Activated CD4-positive, alpha-beta T cell treated with anti-CD3 and anti-CD28 coated beads, Interleukin-2, Interleukin-4, amounts not matched to agents 100 ng/mL and 50 ng/mL, durations not matched to agents 16 hours and 8 hours (primary cell): ENCODE measurements at regions not wholly inside any gene's neighbourhood (a gene's known extent, or its start where the extent isn't known, plus 50 kb on each side); places are given as distances from the start of the nearest gene placed in this dataset.

Experiments
- DNase-seq: peaks from one replicate; pipeline ENCODE4 v3.0.0-alpha.2; 2020; ENCODE audit warnings: low spot score

DNA sequence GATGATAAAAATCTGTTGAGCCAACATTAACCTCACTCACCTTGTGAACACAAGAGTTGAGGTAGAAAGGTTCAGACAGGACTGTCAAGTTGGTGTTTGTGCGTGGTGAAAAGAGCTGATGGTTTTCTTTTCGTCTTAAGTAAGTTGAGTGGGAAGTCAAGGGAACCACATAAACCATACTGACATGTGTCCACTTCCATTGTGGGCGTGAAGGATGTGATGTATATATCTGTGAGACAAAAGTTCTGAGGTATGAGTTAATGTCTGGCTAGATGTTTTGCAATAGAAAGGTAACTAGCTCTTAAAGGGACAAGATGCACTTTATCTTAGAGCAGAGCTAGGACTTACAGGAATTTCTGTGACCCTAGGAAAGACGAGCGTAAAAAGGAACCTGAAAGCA, 1272.1 kb upstream of the ADGRB3 start:
- DNase-seq: no peak

DNA sequence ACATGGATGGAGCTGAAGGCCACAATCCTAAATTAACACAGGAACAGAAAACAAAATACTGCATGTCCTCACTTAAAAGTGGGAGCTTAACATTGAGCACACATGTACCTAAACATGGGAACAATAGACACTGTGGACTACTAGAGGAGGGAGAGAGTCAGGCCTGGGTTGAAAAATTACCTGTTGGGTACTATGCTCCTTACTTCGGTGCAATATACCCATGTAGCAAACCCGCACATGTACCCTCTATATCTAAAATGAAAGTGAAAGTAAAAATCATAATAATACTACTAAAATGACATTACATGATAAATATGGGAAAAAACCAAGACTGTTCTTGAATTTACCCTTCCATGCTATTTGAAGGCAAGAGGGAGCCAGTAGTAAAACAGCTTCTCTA, 1273.8 kb upstream of the ADGRB3 start:
- no peak for DNase-seq

DNA sequence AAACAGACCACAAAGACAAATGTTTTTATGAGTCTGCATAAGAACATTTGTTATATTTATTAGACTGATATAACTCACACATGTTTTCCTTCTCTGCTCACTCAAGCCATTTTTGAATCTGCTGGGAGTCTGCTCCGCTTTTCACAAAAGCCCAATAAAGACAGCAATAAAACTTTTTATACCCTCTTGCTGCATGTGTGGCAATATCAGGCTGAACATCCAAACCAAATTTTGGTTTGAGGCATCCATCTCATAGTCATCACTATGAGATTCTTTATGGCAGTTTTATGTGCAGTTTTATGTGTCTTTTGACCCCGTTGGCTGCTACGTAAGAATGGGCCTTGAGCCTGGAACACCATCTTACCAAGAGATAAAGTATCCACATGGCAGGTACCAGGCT, 1276.8 kb upstream of the ADGRB3 start:
- no peak for DNase-seq

DNA sequence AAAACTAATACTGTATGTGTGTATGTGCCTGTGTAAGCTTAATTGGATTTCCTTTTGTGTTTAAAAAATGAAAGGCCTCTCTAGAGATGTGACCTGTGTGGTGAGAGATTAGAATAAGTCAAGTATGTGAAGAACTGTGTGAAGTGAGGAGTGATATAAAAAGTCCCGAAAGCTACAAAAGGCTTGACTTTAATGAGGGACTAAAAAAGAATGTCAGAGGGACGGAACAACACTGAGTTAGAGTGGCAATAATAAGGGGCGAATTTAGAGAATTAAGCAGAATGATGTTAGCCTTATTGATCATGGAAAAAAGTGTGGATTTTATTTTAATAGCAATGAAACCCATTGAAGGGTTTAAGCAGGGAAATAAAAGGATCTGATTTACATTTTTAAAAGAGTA, 1281.2 kb upstream of the ADGRB3 start:
- DNase-seq: no peak

DNA sequence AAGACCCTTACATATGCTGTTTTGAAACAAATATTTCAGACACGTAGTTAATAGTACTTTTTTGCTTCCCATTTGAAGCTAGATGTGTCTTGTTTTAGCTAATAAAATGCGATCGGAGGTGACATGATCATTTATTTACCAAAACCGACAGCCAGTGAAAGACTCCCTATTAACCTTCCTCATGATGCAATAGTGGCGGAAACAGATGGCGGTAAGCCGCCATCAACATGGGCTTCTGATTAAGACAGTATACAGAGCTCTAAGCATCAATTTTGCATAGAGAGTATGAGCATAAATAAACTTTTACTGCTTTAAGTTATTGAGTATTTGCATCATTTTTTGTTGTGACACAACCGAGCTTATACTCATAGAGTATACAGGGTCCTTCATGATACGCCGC, 1282.4 kb upstream of the ADGRB3 start:
- no peak for DNase-seq

DNA sequence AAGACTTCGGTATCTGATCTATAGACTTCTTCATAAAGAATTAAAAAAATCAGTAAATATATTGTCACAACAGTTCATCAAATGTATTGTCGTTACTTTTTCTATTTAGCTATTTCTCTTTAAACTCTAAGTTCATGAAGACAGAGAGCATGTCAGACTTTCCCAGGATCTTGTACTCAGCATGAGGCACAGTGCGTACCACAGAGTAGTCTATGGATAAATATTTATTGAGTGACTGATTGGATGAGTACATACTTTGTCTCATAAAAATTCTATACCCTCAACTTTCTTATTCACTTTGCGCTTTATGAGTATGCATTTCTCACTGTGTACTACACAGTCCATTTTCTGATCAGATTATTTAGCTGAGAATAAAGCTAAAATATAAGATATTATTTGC, 1284.4 kb upstream of the ADGRB3 start:
- DNase-seq: no peak

DNA sequence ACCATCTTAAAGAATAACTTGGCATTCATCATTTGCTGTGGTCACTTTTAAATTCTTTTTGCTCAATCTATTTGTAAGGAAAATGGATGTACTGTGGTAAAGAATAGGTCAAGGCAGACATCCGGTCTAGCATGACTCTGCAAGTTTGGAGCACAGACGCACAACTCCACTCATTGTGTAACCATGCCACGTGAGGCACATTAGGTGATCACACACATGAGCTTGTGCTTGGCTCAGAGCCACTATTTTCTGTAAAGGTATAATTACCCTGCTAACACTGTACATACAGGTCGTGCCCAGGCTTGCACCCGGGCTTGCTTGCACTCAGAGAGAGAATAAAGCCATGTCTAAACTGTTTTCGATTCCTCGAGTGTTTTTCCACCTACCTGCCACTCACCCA, 1289.1 kb upstream of the ADGRB3 start:
- no peak for DNase-seq

DNA sequence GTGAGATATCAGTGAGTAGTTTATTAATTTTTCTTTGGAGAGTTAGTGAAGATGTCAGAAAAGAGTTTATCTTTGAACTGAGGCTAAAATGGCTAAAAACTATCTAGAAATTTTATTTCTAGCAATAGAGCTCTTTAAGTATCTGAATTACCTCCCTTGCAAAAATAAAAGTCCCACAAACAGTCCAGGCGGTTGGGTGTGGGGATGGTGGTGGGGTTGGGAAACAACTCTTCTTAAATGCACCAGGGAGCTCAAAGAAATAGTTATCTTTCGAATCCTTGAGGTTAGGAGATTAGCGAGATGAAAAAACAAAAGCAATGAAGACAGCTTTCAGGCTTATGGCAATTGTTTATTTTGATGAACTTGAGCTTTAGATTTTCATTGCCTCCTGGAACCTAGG, 1299.1 kb upstream of the ADGRB3 start:
- no peak for DNase-seq

DNA sequence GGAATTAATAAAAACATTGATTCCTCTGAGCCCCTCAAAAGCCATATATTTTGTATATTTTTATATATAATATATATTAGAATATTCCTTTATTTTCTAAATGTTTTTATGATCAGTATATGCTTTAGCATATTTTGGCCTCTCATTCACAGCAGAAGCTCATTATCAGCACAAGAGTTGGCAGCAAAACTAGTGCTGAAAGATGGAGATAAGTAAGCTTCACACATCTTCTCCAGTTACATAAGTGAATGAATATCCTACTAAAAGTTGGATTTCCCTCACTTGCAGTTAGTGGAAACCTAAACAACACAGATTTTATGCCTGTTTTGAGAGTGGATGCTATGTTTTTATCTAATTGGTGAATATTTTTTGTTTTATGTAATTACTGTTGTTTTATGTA, 1303.8 kb upstream of the ADGRB3 start:
- DNase-seq: no peak

DNA sequence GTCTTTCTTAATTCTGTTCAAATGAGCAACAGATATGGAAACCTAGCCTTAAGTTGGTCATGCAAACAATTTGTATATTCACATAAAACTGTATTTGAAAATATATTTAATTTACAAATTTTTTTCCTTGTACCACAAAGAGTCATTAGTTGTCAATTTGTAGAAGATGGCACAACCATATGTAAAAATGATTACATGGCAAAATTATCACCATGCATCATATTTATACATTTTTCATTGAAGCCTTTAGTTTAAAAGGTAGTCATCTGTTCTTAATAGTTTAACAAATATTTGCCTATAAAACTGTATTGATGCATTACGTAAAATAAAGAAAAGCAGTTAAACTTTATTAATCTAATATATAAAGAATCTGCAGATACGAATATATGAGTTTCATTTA, 1306.8 kb upstream of the ADGRB3 start:
- no peak for DNase-seq

DNA sequence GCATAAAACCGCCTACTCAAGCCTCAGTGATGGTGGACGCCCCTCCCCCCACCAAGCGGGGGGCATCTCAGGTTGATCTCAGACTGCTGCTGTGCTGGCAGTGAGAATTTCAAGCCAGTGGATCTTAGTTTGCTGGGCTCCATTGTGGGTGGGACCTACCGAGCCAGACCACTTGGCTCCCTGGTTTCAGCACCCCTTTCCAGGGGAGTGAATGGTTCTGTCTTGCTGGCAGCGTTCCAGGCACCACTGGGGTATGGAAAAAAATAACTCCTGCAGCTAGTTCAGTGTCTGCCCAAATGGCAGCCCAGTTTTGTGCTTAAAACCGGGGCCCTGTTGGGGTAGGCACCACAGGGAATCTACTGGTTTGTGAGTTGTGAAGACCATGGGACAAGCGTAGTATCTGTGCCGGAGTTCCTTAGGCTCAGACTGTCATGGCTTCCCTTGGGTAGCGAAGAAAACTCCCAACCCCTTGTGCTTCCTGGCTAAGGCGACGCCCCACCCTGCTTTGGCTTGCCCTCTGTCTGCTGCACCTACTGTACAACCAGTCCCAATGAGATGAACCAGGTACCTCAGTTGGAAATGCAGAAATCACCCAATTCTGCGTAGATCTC, 1334.5 kb upstream of the ADGRB3 start:
- DNase-seq: no peak

DNA sequence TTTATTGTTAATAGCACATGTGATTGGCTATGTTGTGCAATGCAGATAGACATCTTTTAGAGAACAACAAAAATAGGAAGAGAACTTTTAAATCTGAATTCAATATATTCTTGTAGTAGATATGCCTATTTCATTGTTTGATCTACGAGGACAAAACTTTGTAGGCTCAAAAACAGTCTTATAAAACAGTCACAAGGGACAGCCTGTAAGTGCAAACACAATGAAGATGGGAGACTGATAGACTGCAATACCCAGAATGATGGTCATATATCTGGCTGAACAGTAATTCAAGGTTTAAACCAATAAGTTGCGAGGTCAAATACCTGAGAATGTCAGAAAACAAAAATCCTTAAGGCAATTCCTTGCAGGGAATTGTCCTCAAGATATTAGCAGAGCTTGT, 1342.9 kb upstream of the ADGRB3 start:
- DNase-seq: no peak

DNA sequence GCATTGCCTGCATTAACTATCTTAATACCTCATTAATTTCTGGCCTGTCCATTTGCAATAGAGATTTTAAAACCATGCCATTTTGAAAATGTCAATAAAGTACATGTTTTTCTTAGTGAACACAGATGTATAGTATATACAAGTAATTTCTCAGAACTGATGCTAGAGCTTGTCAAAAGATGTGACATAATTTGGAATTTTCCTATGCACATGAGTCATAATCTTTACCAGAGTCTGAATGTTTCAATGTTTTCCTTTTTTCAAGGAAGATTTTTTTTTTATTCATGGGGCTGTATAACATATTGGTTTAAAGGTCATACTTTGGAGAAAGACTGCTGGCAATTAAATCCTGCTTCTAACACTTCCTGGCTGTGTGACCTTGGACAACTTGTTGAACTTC, 1347.5 kb upstream of the ADGRB3 start:
- DNase-seq: no peak

DNA sequence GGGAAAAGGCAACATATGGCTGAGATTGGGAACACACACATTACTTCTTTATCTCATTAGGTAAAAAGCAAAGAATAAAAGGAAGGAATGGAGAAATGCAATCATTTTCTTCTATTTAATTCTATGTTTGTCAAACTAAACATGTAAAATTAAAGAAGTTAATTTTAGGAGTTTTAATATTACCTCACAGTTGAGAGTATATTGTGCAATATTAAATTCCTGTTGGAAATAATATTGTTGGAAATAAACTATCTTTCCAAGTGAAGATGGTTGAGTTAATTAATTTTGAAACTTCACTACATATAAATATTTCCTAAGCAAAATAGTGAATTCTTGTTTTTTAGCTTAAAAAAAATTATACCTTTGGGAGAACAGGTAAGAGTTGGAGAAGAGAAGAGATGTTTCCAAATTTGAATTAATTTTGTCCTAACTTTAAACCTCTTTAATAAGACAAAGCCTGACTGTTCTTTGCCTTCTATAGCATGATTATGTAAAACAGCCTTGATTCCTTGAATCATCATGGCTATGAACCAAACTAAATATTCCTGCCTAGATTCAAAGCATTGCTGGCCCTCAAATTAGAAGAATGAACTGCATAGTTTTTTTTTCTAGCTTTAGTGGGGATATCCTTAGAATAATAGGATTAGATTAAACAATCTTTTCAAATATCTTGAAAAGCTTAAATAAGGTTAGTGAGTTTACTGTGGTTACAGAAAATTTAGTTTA, 1349.1 kb upstream of the ADGRB3 start:
- DNase-seq: no peak

DNA sequence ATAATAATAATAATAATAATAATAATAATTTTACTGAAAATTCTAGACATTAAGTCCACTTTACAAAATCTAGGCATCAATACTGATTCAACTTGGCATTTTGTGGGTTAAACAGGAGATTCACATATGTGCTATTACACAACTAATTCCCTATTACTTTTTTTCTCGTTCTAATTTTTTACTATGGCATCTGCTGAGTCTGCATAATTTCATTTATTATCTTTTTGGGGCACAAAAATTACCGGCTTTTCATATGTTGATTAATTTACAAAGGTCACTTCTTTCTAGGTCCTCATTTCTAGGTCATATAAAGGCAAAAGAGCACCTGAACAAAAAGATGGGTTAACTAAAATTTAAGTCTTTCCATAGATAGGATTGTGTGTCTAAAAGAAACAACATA, 1357.8 kb upstream of the ADGRB3 start:
- no peak for DNase-seq

DNA sequence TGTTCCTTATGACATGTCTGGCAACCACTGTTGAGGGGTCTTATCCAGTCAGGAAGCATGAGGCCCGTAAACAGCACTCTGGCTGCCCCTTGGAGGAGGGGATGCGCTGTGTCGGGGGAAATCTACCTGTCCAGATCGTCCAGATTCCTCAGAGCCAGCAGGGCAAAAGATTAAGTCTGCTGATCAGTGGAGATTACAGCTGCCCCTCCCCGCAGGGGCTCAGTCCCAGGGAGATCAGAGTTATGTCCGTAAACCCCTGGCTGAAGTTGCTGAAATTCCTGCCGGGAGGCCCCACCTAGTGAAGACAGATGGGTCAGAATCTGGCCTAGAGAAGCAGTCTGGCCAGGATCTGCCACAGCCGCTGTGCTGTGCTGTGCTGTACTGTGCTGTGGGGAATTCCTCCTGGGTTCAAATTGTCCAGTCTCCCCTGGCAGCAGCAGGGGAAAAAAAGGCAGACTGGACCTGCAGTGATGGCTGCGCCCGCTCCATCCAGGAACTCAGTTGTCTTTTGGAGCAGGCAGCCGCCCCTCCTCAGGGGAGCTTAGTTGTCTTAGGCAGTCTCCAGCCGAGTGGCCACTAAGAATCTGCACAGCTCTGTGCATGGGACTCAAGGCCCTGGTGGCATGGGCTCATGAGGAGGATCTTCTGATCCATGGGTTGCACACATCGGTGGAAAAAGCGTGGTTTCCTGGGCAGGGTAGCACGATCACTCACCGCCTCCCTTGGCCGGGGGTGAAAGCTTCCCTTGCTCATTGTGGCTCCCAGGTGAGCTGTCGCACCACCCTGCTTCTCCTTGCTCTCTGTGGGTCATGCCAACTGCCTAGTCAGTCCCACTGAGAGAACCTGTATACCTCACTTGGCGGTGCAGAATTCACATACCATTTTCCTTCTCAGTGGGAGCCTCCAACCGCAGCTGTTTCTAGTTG, 1368.8 kb upstream of the ADGRB3 start:
- no peak for DNase-seq

DNA sequence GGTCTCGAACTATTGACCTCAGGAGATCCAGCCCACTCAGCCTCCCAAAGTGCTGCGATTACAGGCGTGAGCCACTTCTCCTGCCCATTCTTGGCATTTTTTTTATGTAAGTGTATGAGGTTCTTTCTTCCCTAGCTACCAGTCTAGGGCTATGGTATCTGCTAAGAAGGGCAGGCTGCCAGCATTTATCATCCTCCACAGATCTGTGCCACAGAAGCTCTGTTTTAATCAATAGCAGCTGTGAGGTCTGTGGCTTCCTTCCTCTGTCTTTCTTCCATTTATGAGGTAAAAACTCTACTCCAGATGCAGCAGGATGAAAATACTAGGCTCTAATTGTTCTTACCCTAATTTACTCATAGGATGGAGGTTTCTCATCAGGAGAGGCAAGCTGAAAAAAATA, 1382.4 kb upstream of the ADGRB3 start:
- no peak for DNase-seq

DNA sequence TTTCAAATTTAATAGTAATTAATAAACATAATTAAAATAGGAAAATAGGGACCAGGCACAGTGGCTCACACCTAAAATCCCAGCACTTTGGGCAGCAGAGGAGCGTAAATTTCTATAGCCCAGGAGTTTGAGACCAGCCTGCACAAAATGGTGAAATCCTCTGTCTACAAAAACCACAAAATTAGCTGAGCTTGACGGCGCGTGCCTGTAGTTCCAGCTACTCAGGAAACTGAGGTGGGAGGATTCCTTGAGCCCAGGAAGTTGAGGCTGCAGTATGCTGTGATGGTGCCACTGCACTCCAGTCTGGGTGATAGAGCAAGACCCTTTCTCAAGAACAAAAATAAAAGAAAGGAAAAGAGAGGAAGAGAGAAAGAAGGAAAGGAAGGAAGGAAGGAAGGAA, 1387.0 kb upstream of the ADGRB3 start:
- no peak for DNase-seq

DNA sequence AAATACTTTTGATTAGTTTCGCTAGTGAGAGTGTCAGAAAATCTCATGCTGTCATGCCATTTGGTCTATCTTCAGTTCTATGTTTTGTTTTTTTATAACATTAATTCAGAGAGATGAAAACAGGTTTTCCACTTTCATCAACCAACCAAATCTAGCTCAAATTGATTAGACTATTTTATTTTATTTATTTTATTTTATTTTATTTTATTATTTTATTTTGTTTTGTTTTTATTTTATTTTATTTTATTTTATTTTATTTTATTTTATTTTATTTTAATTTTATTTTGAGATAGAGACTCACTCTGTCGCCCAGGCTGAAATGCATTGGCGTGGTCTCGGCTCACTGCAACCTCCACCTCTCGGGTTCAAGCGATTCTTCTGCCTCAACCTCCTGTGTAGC, 1391.0 kb upstream of the ADGRB3 start:
- DNase-seq: no peak

DNA sequence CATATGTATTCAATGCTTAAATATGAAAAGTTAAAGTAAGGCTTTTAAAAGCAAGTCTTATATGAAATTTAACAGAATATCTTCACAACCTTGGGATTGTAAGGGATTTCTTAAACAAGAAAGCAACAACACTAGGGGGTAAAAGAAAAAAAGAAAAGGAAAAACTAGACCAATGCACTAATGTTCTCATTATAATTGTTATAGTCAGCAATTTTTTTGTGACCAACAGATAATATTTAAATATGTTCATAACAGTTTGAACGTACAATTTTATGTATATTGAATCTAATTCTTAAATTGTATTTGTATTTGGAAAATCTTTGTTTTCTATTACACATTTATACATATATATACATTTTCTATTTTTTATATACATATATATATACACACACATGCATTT, 1397.8 kb upstream of the ADGRB3 start:
- no peak for DNase-seq

DNA sequence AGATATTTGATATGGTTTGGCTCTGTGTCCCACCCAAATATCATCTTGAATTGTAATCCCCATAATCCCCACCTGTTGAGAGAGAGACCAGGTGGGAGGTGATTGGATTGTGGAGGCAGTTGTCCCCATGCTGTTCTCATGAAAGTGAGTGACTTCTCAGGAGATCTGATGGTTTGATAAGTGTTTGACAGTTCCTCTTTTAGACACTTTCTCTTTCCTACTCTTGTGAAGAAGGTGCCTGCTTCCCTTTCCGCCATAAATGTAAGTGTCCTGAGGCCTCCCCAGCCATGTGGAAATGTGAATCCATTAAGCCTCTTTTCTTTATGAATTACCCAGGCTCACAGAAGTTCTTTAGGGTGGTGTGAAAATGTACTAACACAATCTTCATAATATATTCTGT, 1404.0 kb upstream of the ADGRB3 start:
- DNase-seq: no peak

DNA sequence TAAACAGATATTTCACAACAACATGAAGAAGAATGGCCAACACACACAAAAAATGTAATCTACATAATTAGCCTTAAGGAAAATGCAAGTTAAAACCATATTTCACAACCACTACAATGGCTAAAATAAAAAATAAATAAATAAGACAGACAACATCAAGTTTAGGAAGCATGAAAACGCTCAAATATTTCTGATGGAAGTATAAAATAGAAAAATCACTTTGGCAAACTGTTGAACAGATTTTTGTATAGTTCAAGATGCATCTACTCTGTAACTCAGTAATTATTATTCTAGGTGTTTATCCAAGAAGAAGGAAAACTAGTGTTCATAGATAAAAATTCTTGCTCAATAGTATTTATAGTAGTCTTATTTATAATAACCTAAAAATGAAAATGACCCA, 1410.1 kb upstream of the ADGRB3 start:
- no peak for DNase-seq

DNA sequence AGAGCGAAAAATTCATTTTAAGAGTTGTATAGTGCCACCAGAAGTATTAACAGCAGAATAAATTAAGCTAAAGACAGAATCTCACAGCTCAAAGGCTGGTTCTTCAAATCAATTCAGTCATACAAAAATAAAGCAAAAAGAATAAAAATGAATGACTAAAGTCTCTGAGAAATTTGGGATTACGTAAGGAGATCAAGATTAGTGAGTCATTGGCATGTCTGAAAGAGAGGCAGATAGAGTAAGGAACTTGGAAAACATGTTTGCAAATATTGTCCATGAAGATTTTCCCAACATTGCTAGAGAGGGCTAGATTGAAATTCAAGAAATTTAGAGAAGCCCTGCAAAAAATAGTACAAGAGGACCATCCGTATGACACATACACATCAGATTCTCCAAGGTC, 1413.9 kb upstream of the ADGRB3 start:
- no peak for DNase-seq
